DND-41 (cell line): ENCODE measurements at regions not wholly inside any gene's neighbourhood (a gene's known extent, or its start where the extent isn't known, plus 50 kb on each side); places are given as distances from the start of the nearest gene placed in this dataset.

Experiments used
- ATAC-seq: fragments of 200-7000 bp; cut with Tn5 transposase; 3 replicates; pipeline ENCODE4 v1.9.1; 2021; ENCODE audit warnings: low read depth; ENCODE audit not compliant: insufficient read depth
- DNase-seq: peaks from one replicate; pipeline ENCODE4 v3.0.0-alpha.2; 2020
- H2AFZ ChIP-seq: 2 replicates; pipeline ENCODE4 v1.6.0; 2012; ENCODE audit warnings: low read depth, low read length
- H3K27ac ChIP-seq: 2 replicates; pipeline ENCODE4 v1.5.1; 2012; ENCODE audit warnings: low read length, inconsistent platforms
- H3K27me3 ChIP-seq: fragments of 200-600 bp; sonication (generic); 2 replicates; pipeline ENCODE4 v1.6.0; 2012; ENCODE audit warnings: low read length, mild to moderate bottlenecking, inconsistent platforms; ENCODE audit not compliant: insufficient read depth, poor library complexity
- H3K36me3 ChIP-seq: 2 replicates; pipeline ENCODE4 v1.5.1; 2012; ENCODE audit warnings: low read length, inconsistent platforms; ENCODE audit not compliant: insufficient read depth
- H3K4me1 ChIP-seq: 2 replicates; pipeline ENCODE4 v1.5.1; 2012; ENCODE audit warnings: mild to moderate bottlenecking, low read length; ENCODE audit not compliant: insufficient read depth
- H3K4me2 ChIP-seq: 2 replicates; pipeline ENCODE4 v1.6.0; 2012; ENCODE audit warnings: mild to moderate bottlenecking, moderate library complexity, low read length, inconsistent platforms; ENCODE audit not compliant: insufficient read depth
- H3K4me3 ChIP-seq, 2 experiments: fragments of 200-600 bp in 1 of 2; shearing (Covaris generic) in 1 of 2; 2 replicates each; pipeline ENCODE4 v1.5.1; 2012 to 2016; ENCODE audit warnings: inconsistent platforms in 2 of 2, low read length in 2 of 2, mild to moderate bottlenecking in 2 of 2, low read depth in 1 of 2, moderate library complexity in 1 of 2
- H3K79me2 ChIP-seq: 2 replicates; pipeline ENCODE4 v1.6.0; 2012; ENCODE audit warnings: low read length, inconsistent platforms; ENCODE audit not compliant: insufficient read depth
- H3K9ac ChIP-seq: 2 replicates; pipeline ENCODE4 v1.6.0; 2012; ENCODE audit warnings: low read depth, mild to moderate bottlenecking, inconsistent platforms, low read length, moderate library complexity
- H3K9me3 ChIP-seq: 2 replicates; pipeline ENCODE4 v1.5.1; 2012; ENCODE audit warnings: low read length, moderate library complexity, mild to moderate bottlenecking, inconsistent platforms; ENCODE audit not compliant: insufficient read depth, severe bottlenecking
- H4K20me1 ChIP-seq: 2 replicates; pipeline ENCODE4 v1.6.0; 2012; ENCODE audit warnings: low read length; ENCODE audit not compliant: insufficient read depth
- CTCF ChIP-seq: IDR thresholded peaks from 2 replicates; pipeline ENCODE4 v1.5.1; 2012; ENCODE audit warnings: borderline replicate concordance, low read length, moderate library complexity, mild to moderate bottlenecking; ENCODE audit not compliant: poor library complexity, severe bottlenecking; ENCODE audit errors: extremely low read depth
- EZH2 ChIP-seq: IDR thresholded peaks from 3 replicates; pipeline ENCODE4 v1.6.1; 2012; ENCODE audit warnings: borderline replicate concordance, low read depth, mild to moderate bottlenecking, moderate library complexity, low read length, inconsistent platforms; ENCODE audit not compliant: severe bottlenecking

DNA sequence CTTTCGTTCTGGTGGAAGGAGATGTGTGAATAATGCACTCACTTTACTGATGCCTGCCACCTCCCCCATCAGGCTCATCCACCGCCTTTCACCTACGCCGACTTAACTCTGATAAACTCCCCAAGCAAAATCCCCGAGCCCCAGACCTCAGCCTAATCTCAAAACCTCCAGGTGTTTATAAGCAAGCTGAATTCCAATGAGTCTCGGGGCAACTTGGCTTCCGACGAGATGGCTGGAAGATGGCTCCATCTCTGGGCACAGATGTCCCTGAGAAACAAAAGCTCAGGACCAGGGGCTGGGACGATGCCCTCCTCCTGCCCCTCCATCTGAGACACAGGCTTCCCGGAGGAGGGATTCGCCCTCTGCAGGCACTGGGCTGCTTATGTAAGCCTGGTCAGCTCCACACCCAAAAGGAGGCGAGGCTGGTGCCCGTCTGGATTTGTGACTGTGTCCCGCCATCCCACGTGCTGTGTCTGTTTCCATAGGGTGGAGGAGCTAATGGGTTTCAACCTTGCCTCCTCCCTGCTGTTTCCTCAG is 386.4 kb upstream of the TNRC6C start:
- Histone ChIP-seq H3K36me3 (no peaks in the 10 kb centered on the region), H3K79me2 (no peaks in the 10 kb centered on the region), H4K20me1 (no peaks in the 10 kb centered on the region), H3K27me3 (no peaks in the 10 kb centered on the region), H2AFZ (no peak overlapping the region), H3K4me1 (no peaks in the 10 kb centered on the region), H3K27ac (no peak overlapping the region), H3K9ac (no peak overlapping the region), H3K9me3 (no peaks in the 10 kb centered on the region), H3K4me2 (no peak overlapping the region), H3K4me3 (no peak overlapping the region)
- no peak for ATAC-seq
- TF ChIP-seq EZH2 (no peak), CTCF (no peak)
- DNase-seq = no peak

DNA sequence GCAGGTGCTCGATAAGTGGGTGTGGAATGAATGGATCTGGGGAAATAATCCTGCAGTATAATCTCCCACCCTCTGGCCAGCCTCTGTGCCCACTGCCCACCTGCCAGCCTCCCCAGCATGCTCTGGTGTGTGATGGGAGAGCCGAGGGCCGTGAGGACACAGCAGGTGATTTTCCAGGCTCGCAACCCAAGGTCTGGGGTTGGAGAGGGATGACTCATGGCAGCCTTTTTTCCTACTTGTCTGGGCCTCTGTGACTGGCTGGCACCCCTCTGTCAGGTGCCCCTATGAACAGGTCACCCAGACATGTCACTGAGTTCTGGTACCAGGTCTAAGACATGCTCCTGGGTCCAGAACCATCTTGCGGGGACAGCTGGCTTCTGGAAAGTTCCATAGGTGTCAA is 385.7 kb upstream of the TNRC6C start:
- Histone ChIP-seq H3K36me3 (no peaks in the 10 kb centered on the region), H3K4me2 (no peak overlapping the region), H3K4me1 (no peaks in the 10 kb centered on the region), H3K27me3 (no peaks in the 10 kb centered on the region), H3K4me3 (no peak overlapping the region), H3K27ac (no peak overlapping the region), H2AFZ (no peak overlapping the region), H4K20me1 (no peaks in the 10 kb centered on the region), H3K79me2 (no peaks in the 10 kb centered on the region), H3K9ac (no peak overlapping the region), H3K9me3 (no peaks in the 10 kb centered on the region)
- ATAC-seq = no peak
- no peak for DNase-seq
- TF ChIP-seq EZH2 = no peak
- no peak for TF ChIP-seq CTCF

GRCh38 chr17:77577491-77577890 is 381.0 kb upstream of the TNRC6C start:
- Histone ChIP-seq H3K27ac (no peak overlapping the region), H3K27me3 (no peaks in the 10 kb centered on the region), H3K4me3 (no peak overlapping the region), H3K9me3 (no peaks in the 10 kb centered on the region), H3K36me3 (no peaks in the 10 kb centered on the region), H3K4me1 (no peaks in the 10 kb centered on the region), H3K9ac (no peak overlapping the region), H3K4me2 (no peak overlapping the region), H3K79me2 (no peaks in the 10 kb centered on the region), H4K20me1 (no peaks in the 10 kb centered on the region), H2AFZ (no peak overlapping the region)
- TF ChIP-seq CTCF (no peak), EZH2 (no peak)
- DNase-seq (no peak), ATAC-seq (no peak)

- no peak overlapping the region for H3K9ac ChIP-seq
These were observed 379.4 kb upstream of the TNRC6C start for GRCh38 chr17:77579131-77579530.

More at GRCh38 chr17:77579131-77579530, 379.4 kb upstream of the TNRC6C start:
- Histone ChIP-seq H3K4me3 (no peak overlapping the region), H4K20me1 (no peaks in the 10 kb centered on the region), H3K36me3 (no peaks in the 10 kb centered on the region), H3K9me3 (no peaks in the 10 kb centered on the region), H3K79me2 (no peaks in the 10 kb centered on the region), H3K27me3 (no peaks in the 10 kb centered on the region), H2AFZ (no peak overlapping the region), H3K4me1 (no peaks in the 10 kb centered on the region), H3K27ac (no peak overlapping the region), H3K4me2 (no peak overlapping the region)
- no peak for ATAC-seq
- DNase-seq = no peak
- TF ChIP-seq EZH2 (no peak), CTCF (no peak)
